NCI-H748 treated with DMSO at 0.1 percent for 48 hours (cell line): ENCODE measurements at regions not wholly inside any gene's neighbourhood (a gene's known extent, or its start where the extent isn't known, plus 50 kb on each side); places are given as distances from the start of the nearest gene placed in this dataset.
"Not testable (repeated sequence)": the region's sequence is repeated elsewhere in the genome, so short reads cannot be mapped to it uniquely, and the experiment has no call there.

Source experiments
- DNase-seq: peaks from one replicate; lab custom pipeline; 2025; lab: John Stamatoyannopoulos, UW

GRCh38 chr14:65834812-65835211, 422.3 kb downstream of the FUT8 start:
- no peak for DNase-seq

GRCh38 chr14:65835501-65835900, 423.0 kb downstream of the FUT8 start:
- no peak for DNase-seq

GRCh38 chr14:65838565-65838964, 426.0 kb downstream of the FUT8 start:
- DNase-seq = no peak

GRCh38 chr14:65840118-65840751, 427.7 kb downstream of the FUT8 start:
- DNase-seq = peak; percentile 91

- DNase-seq = no peak
Measured at GRCh38 chr14:65840786-65841185, 428.3 kb downstream of the FUT8 start.

GRCh38 chr14:65846196-65846868, 433.8 kb downstream of the FUT8 start:
- DNase-seq = peak; percentile 40

- DNase-seq = no peak
Measured at GRCh38 chr14:65847075-65847847, 434.7 kb downstream of the FUT8 start.

GRCh38 chr14:65847931-65848330, 435.4 kb downstream of the FUT8 start:
- not testable (repeated sequence) for DNase-seq

- no peak for DNase-seq
Measured at GRCh38 chr14:65849091-65849490, 436.6 kb downstream of the FUT8 start.

GRCh38 chr14:65849558-65849957, 437.0 kb downstream of the FUT8 start:
- DNase-seq = peak; percentile 48

- no peak for DNase-seq
Measured at GRCh38 chr14:65850429-65851135, 438.1 kb downstream of the FUT8 start.

- DNase-seq = no peak
Measured at GRCh38 chr14:65852689-65853088, 440.2 kb downstream of the FUT8 start.

- DNase-seq = no peak
Measured at GRCh38 chr14:65853407-65853955, 441.0 kb downstream of the FUT8 start.

GRCh38 chr14:65854215-65854614, 441.7 kb downstream of the FUT8 start:
- DNase-seq = no peak

GRCh38 chr14:65860956-65861611, 448.6 kb downstream of the FUT8 start:
- no peak for DNase-seq

- no peak for DNase-seq
Measured at GRCh38 chr14:65864549-65864948, 452.0 kb downstream of the FUT8 start.

- DNase-seq = peak; percentile 12
Measured at GRCh38 chr14:65864984-65865383, 452.5 kb downstream of the FUT8 start.

GRCh38 chr14:65866448-65866847, 453.9 kb downstream of the FUT8 start:
- no peak for DNase-seq

GRCh38 chr14:65866886-65867285, 454.4 kb downstream of the FUT8 start:
- peak; percentile 94 for DNase-seq

- no peak for DNase-seq
Measured at GRCh38 chr14:65867333-65867732, 454.8 kb downstream of the FUT8 start.

GRCh38 chr14:65872536-65872935, 460.0 kb downstream of the FUT8 start:
- DNase-seq = no peak

GRCh38 chr14:65877166-65877565, 464.6 kb downstream of the FUT8 start:
- DNase-seq = no peak
